Stimulated activated CD4-positive, alpha-beta T cell treated with anti-CD3 and anti-CD28 coated beads, Interleukin-1b, Interleukin-23, amount 100 ng/mL, for 4 hours (primary cell): ENCODE measurements at regions not wholly inside any gene's neighbourhood (a gene's known extent, or its start where the extent isn't known, plus 50 kb on each side); places are given as distances from the start of the nearest gene placed in this dataset.

Experiments used
- DNase-seq, 2 donors: peaks; one replicate each; pipeline ENCODE4 v3.0.0-alpha.2; 2020; ENCODE audit warnings: low read depth in 2 of 2

DNA sequence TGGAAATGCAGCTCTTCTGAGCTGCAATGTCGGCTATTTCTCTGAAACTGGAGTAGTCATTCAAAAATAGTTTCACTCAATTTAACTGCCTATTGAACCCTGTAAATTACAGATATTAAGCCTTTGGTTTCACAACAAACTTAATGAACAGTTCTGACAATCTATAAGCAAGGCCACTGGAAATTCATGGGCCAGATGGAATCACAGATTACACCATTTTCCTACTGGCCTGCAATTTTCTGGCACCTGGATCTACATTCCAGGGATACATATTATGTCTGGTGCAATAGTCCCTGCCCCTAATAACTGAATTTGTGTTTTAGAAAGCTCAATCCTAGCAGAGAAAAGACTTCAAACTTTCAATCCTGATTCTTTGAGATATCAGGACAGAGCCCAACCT is 551.7 kb downstream of the RNF144A start:
- no peak for DNase-seq

DNA sequence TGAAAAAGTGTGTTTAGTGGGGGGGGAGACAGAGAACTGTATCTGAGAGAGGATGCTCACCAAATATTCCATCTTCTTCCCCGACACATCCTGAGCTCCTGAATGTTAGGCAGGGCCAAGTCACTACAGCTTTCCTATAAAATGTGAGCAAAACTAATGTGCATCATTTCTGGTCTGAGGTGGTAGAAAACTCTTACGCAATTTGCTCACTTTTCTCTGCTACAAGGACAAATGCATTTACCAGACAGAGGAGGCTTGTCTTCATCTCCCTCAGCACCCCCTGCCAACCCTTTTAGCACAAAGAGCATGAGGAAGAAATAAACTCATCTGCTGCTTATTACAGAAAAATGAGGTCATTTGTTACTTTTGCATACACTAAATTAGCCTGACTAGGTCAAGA is 554.0 kb downstream of the RNF144A start:
- no peak for DNase-seq

DNA sequence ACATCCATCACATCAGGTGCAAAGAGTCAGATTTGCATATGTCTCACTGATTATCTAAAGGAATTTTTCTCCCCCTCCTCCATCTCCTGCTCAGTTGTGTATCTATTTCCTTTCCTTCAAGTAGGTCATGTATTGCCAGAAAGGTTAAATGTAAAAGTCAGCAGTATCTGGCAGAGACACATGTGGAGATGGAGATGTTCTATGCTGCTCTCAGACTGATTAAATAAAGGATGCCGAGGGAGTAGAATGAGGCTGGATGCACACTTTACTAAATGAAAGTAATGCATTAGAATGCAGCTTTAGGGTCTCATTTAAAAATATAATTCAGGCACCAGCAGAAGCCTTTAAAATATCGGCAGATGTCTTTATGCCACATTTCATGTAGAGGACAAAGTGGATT is 555.3 kb downstream of the RNF144A start:
- no peak for DNase-seq

DNA sequence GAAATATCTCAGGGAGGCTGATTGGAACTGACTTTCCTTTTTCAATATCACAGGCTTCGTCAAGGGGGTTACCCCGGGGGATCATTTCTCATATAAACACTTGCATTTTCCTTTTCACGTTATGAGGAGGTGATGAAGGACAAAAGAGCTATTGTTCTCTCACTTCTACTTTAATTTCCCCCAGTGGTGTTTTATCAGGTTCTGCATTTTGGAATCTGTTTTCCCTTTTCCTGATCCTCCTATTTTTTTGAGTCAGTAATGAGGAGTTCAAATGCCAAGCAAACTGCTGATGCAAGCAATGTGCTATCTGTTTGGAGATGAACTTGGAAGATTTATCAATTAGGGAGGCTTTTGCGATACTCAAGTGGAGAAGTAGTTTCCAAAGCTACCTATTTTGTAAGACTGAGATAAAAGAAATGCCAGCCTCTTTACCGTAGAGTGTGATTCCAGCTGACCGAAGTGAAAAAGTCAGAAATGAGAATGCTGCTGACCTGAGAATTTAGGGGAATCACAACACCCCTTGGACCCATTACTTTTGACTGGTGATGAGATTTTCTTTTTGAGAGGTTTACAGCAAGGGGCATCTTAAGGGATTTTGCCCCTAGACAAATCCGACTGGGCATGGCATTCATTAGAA is 556.0 kb downstream of the RNF144A start:
- no peak for DNase-seq

DNA sequence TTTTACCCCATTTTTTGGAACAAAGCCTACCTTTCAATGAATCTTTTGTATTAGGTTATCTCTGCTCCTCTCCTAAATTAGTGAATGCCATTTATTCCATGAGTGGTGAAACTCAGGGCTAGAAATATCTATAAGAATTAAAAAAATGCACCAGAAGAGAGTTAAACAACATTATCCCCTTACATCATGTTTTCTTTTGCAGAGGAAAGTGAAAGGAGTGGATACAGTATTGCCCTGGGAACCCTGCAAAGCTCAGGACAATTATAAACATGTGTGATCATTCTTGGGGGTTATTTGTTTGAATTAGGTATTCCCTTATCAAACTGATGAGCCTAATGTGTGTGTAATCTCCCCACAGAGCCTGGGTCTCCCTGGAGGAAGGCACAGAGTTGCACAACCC is 559.2 kb downstream of the RNF144A start:
- no peak for DNase-seq

DNA sequence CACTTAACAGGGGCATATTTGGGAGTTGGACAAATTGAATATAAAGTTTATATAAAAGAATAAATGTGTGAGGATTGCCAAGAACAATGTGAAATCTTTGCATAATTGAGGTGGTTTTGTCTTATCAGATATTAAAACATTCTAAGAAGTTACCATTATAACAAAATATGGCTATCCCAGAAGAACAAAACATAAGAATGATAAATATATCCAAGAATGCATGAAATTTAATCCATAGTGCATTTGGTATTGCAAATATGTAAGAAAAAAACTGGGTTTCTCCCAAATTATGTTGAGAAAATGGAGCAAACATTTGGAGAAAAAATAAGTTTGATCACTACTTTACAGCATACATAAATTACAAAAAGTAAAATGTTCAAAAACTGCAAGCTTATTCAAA is 562.4 kb downstream of the RNF144A start:
- no peak for DNase-seq

DNA sequence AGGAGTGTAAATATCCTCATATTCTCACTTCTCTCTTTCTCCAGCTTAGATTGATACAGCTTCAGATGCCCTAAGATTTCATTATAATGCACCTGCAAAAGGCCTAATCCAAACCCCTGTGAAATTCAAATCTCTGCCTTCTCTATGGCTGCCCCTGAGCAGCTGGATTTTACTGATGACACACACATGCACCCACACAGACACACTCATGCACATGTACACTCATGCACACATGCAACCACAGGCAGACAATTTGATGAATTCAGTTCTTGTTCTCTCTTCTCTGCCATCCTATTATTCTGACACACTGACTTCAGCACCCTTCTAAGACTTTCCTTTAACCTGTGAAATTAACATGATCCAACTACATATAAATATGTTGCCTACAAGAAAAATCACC is 563.2 kb downstream of the RNF144A start:
- DNase-seq = no peak

DNA sequence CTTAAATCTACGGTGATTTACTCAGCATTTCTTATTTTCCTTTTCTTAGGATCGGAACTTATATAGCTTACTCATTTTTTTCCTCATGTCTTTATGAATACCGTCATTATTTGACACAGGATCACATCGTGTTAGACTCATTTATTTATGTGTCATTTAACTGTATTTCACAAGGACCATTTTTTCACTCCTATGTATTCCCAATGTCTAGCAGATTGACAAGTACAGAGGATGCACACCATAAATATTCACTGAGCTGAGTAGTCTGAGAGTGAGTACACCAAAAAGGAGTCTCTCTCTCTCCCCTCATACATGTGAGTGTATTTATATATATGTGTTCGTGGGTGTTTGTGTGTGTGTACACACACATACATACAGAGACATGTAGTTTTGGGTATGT is 573.5 kb downstream of the RNF144A start:
- no peak for DNase-seq

DNA sequence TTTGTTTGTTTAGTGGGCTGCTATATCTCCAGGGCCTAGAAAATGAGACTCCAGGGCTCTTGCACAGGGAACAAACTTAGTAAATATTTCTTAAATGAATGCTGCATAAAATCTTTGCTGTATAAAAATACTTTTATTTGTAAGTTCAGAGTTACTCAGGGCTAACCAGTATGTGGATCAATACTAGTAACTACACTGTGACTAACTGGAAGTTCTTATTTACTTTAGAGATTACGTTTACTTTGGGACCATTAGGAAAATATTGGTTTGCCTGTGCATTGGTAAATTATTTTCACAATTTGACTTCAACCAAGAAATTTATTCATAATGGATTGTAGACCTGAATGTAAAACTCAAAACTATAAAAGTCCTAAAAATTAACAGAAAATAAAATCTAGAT is 575.5 kb downstream of the RNF144A start:
- no peak for DNase-seq

DNA sequence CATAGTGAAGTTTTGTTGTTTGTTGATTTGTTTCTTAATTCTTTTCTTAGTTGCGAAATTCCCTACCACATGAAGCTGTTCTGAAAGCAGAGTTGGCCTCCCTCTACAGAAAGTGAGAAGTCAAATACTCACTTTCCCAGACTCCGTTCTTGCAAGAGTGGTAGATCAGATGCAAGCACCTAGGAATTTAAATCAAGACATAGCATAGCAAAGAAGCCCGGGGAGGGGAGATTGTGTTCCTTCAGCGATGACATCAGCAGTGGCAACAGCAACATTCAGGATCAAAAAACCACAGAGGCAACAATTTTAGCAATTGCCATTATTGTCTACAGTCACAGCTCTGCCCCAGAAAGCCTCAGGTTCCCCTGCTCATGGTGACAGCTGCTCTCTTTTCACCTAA is 580.0 kb downstream of the RNF144A start:
- DNase-seq = no peak

DNA sequence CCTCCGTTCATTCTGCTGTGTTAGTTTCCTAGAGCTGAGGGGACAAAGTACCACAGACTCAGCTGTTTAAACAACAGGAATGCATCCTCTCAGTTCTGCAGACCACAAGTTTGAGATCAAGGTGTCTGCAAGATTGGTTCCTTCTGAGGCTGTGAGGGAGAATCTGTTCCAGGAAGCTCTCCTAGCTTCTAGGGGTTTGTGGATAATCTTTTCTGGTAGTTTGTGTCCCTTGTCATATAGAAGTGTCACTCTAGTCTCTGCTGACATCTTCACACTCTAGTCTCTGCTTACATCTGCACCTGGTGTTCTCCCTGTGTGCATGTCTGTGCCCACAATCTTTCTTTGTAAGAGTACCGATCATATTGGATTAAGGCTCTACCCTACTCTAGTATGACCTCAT is 581.8 kb downstream of the RNF144A start:
- DNase-seq = no peak

DNA sequence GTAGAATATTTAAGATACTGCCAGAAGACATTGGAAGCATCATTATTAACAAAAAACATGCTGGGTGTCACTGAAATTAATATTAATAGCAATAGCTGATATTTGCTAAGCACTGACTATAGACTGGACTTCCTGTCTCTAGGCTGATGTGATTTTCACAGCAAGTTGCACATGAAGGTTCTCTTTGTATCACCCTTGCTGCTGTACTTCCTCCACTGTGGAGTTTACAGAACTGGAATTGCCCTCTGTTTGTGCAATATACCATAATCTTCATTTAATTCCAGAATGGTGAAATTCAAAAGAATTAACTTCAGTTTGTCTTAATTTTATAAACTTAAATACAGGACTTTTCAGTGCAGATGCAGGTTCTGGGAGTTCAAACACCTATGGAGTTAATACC is 585.1 kb downstream of the RNF144A start:
- no peak for DNase-seq

DNA sequence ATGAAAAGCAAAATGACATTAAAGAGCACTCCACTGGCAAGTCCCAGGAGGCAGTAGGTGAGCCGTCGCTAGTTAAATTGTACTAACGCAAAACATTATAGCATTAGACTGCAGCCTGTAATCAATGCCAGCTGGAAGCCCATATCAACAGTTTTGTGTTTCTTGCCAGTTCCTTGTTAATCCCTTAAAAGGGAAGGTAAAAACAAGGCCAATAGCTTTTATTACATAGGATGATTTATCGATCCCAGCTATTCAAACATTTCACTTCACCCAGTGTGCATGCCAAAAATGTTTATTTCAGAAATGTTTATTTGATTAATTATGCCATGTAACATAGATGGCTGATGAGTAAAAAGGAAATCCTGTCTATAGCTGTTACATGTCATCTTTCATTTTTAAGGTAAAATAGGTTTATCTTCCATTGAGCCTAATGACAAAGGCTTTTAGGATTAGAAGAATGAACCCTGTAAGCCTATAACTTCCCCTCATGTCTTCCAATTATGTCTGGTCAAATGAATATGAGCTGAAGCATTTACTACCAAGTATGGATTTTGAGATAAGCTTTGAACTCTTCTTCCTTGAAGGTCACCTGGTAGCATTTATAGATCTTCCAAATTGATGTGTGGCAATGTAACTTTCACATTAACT is 591.2 kb downstream of the RNF144A start:
- no peak for DNase-seq

DNA sequence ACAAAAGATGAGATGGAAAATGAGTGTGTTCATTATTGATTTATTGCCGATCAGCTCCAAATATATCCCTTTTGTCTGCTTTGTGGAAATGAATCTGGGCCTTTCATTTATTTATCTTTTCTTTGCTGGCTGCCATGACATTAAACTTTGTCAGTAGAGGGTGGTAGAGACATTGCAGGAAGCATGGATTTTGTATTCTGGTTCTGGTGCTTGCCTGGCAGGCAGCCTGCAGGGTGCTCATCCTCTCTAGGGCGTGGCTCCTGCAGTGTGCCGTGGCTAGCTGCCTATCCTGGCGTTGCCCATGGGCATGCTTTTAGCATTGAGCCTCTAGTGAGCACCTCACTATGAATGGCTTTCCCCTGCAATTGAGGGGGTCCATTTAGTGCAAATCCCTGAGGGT is 593.1 kb downstream of the RNF144A start:
- no peak for DNase-seq

DNA sequence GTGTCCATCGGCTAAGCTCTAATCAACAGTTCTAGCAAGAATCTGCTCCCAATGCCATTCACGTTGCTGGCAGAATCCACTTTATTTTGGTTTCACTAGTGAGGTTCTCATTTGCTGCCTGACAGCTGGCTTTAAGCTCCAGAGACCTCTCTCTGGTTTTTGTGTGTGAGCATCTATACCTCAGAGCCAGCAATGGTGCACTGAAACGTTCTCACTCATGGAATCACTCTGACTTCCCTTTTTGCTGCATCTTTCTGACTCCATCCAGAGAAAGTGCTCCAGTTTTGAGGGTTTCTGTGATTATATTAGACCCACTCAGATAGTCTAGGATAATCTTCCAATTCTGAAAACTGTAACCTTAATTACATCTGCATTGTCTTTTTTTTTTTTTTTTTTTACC is 596.6 kb downstream of the RNF144A start:
- no peak for DNase-seq

DNA sequence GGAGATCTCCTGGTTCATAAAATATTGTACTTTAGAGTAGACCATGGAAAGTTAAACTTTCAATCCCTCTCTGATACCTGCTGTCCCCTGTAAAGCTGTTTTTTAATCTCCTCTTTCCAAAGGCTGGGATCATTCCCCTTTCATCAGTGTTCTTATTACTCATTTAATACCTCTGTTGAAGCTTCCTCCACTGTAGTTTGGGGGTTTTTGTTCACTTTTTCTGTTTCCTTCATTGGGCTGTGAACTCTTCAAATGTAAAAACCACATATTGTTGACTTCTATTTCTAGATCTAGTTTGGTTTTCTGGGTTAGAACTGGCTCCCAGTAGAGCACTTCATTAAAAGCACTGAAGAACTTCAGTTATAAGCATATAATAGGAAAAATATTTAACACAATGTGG is 598.1 kb downstream of the RNF144A start:
- no peak for DNase-seq

DNA sequence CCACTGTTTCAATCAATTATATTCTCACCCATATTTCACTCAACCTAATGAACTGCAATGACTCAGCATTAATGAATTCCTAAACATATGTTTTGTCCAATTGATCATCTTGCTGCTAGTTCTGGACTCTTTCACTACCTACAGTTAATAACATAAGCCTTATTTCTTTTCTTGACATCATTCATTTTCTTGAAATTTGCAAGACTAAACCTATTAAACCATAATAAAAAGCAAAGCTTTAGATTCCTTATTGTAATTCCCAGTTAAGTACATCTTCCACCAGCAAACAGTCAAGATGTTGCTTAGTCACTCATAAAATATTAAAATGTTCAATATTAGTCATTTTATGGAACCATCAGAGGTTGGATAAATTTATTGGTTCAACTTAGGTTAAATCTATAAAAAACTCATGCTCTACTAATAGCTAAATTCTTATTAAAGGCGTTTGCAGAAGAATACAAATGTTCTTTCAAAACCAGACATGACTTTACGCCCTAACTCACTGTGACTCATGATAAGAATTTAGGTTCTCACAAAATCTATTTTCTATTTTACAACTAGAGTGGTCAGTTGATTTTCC is 599.4 kb downstream of the RNF144A start:
- DNase-seq = no peak

DNA sequence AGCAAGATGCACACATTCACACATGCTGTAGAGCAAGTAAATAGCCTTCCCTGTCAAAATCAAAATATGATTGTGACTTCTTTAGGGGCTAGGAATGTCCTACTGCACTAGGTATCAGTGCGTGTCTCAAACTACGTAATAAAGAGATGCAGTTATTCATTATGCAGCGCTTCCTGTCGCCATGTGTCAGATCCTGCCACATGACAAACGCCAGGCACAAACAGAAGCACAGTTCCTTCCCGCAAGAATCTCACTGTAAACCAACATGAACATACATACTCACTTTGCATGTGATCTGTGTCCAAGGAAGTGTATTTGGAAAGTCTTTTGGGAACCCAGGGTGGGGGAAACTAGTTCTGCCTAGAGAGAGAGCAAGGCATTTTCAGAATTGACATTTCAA is 599.9 kb downstream of the RNF144A start:
- peak in 1 of 2 donors; percentile 6 for DNase-seq

DNA sequence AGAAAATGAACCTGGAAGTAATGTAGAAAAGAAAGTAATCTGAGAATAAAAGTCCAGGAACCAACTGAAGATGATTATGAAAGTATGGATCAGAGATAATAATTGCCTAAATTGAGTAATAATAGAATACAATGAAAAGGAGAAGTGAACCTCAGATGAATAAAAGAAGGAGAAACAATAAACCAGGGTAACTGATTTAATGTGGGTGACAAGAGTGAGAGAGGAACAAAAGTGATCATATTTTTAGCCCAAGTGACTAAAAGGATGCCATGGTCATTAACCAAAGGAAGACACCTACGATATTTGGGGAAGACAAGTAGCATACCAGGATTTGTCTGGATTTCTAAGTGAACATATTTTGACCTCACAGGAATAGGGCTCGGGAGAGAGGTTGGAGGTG is 600.6 kb downstream of the RNF144A start:
- DNase-seq = no peak

DNA sequence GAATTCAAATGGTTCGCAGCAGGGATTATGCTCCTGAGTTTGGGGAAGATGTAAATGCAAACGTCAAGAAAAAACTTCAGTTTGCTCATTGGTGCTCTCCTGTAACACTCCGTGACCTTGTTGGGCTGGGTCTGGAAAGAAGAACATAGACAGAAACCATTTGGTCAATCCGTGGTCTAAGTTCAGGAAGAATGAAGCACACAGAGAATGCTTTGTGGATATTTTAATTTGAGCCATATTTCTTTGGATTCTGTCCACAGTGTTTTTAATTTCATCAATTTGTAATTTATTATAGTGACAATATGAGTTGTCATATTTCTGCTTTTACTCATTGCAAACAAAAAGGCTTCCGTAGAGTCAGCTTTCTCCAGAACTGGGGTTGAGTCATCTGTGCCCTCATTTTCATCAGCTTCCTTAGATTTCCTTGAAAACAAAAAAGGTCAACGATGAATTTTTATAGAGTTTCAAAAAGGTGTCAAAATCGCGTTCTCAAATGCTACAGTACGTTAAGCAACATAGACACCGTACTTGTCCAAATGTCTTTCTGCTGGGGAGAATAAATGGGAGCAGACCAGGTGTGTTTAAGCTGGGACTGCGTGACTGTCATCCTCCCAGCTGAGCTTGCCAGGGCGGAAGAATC is 606.4 kb downstream of the RNF144A start:
- DNase-seq = no peak

DNA sequence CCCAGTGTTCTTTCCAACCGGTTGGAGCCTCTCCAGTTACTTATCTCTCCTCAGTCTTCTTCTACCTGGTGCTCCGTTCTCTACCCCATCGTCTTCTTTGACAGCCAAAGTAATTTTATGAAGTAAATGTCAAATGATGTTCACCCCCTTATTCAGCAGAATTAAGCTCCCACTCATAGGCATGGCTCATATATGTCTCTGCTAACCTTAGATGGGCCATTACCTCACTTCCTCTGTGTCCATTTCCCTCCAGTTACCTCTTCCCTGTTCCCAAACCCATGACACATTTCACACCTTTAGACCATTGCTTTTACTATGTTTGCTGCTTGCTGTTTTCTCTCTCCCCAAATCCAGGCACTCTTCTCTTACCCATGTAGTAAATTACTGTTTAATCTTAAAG is 607.0 kb downstream of the RNF144A start:
- no peak for DNase-seq

DNA sequence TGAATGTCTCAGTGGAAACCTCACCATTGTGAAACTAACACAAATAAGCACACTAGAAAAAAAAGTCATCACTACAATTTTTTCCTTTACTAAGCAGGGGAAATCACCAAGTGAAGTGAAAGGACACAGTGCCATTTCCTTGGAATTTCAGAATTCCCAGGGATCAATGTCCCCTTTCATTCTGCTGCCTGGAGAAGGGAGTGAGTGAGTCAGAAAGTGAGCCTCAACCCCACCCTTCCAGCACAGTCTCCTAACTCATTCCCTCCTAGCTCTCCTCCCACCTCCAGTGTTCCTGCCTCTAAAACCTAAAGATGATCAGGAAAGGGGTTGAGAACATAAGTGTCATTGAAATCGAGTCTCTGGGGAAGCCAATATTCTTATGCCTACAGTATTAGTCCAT is 608.5 kb downstream of the RNF144A start:
- no peak for DNase-seq

DNA sequence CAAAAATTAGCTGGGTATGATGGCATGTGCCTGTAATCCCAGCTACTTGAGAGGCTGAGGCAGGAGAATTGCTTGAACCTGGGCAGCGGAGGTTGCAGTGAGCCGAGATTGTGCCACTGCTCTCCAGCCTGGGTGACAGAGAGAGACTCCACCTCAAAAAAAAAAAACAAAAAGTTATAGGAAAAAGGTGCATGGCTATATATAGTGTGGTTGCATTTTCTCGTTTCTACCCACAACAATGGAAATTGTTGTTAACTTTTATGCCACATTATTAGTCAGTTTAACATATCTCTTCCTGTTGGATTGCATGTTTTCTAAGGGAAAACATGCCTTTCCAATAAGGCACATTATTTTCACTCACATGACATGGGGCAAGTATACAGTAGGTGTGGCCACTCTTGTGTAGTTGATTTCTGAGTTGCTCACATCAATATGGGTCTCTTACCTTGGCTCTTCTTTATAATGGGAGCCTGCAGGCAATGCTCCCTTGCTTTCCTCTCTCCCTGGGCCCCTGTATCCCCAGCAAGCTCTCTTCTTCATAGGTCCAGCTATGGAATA is 610.0 kb downstream of the RNF144A start:
- no peak for DNase-seq
